Liver (tissue), 8 donors: ENCODE measurements at regions not wholly inside any gene's neighbourhood (a gene's known extent, or its start where the extent isn't known, plus 50 kb on each side); places are given as distances from the start of the nearest gene placed in this dataset.

ENCODE experiments used
- DNase-seq: peaks from one replicate; pipeline ENCODE4 v3.0.0-alpha.2; 2017; ENCODE audit warnings: low spot score
- H3K27ac ChIP-seq, 2 donors: one replicate each; pipeline ENCODE4 v1.7.0; 2013; ENCODE audit warnings: inconsistent platforms in 2 of 2, low read length in 2 of 2, control low read depth in 1 of 2, low read depth in 1 of 2, mild to moderate bottlenecking in 1 of 2
- H3K27me3 ChIP-seq, 4 donors: one replicate each; pipeline versions ENCODE4 v1.6.1 to v1.7.0; 2013; ENCODE audit warnings: low read length in 3 of 4, inconsistent platforms in 1 of 4, mild to moderate bottlenecking in 1 of 4, moderate library complexity in 1 of 4; ENCODE audit not compliant: control insufficient read depth in 4 of 4, insufficient read depth in 4 of 4
- H3K36me3 ChIP-seq, 4 donors: one replicate each; pipeline versions ENCODE4 v1.6.1 to v1.7.0; 2013; ENCODE audit warnings: low read length in 3 of 4, mild to moderate bottlenecking in 3 of 4, low read depth in 1 of 4, moderate library complexity in 1 of 4; ENCODE audit not compliant: control insufficient read depth in 4 of 4, insufficient read depth in 3 of 4
- H3K4me1 ChIP-seq, 4 donors: one replicate each; pipeline versions ENCODE4 v1.6.1 to v1.7.0; 2013; ENCODE audit warnings: low read length in 3 of 4, mild to moderate bottlenecking in 3 of 4, moderate library complexity in 1 of 4; ENCODE audit not compliant: control insufficient read depth in 4 of 4, insufficient read depth in 4 of 4
- H3K4me3 ChIP-seq, 3 donors: one replicate each; pipeline versions ENCODE4 v1.6.1 to v1.7.0; 2013; ENCODE audit warnings: low read length in 3 of 3, control low read depth in 1 of 3, low read depth in 1 of 3, mild to moderate bottlenecking in 1 of 3
- H3K9ac ChIP-seq, 2 donors: one replicate each; pipeline ENCODE4 v1.7.0; 2013; ENCODE audit warnings: low read length in 2 of 2, mild to moderate bottlenecking in 2 of 2, moderate library complexity in 2 of 2, control low read depth in 1 of 2, low read depth in 1 of 2
- H3K9me3 ChIP-seq, 4 donors: one replicate each; pipeline versions ENCODE4 v1.6.1 to v1.7.0; 2013; ENCODE audit warnings: low read length in 3 of 4; ENCODE audit not compliant: control insufficient read depth in 4 of 4
- ATF3 ChIP-seq: IDR thresholded peaks from 2 replicates; pipeline ENCODE4 v1.6.1; 2016; ENCODE audit warnings: antibody characterized with exemption
- CTCF ChIP-seq: fragments of 150-350 bp; IDR thresholded peaks from 2 replicates; pipeline ENCODE4 v1.5.1; 2017; ENCODE audit warnings: improper control_type of control experiment, low read depth, low read length; ENCODE audit not compliant: missing input control
- EGR1 ChIP-seq, 2 donors: IDR thresholded peaks; 2 replicates each; pipeline ENCODE4 v1.6.1; 2016 to 2018; ENCODE audit warnings: antibody characterized with exemption in 2 of 2, low read depth in 2 of 2
- FOXA2 ChIP-seq: IDR thresholded peaks from 2 replicates; pipeline ENCODE4 v1.6.1; 2016; ENCODE audit warnings: antibody characterized with exemption
- GABPA ChIP-seq, 2 donors: IDR thresholded peaks in 1 of 2; conservative IDR thresholded peaks in 1 of 2; 2 replicates each; pipeline ENCODE4 v1.6.1; 2016; ENCODE audit warnings: antibody characterized with exemption in 2 of 2, mild to moderate bottlenecking in 1 of 2, moderate library complexity in 1 of 2
- HNF4A ChIP-seq, 2 donors: conservative IDR thresholded peaks; 2 replicates each; pipeline ENCODE4 v1.6.1; 2016; ENCODE audit warnings: antibody characterized with exemption in 2 of 2, mild to moderate bottlenecking in 2 of 2
- JUND ChIP-seq, 2 donors: IDR thresholded peaks; 2 replicates each; pipeline ENCODE4 v1.6.1; 2016; ENCODE audit warnings: antibody characterized with exemption in 2 of 2
- MAX ChIP-seq: IDR thresholded peaks from 2 replicates; pipeline ENCODE4 v1.6.1; 2016; ENCODE audit warnings: antibody characterized with exemption
- NR2F2 ChIP-seq: IDR thresholded peaks from 2 replicates; pipeline ENCODE4 v1.6.1; 2016; ENCODE audit warnings: antibody characterized with exemption
- RAD21 ChIP-seq, 2 donors: IDR thresholded peaks; 2 replicates each; pipeline ENCODE4 v1.6.1; 2016; ENCODE audit warnings: antibody characterized with exemption in 2 of 2, mild to moderate bottlenecking in 2 of 2
- REST ChIP-seq: IDR thresholded peaks from 2 replicates; pipeline ENCODE4 v1.6.1; 2016; ENCODE audit warnings: antibody characterized with exemption, mild to moderate bottlenecking
- RXRA ChIP-seq, 2 donors: IDR thresholded peaks; 2 replicates each; pipeline ENCODE4 v1.6.1; 2017 to 2018; ENCODE audit warnings: antibody characterized with exemption in 2 of 2, mild to moderate bottlenecking in 1 of 2
- SP1 ChIP-seq: IDR thresholded peaks from 2 replicates; pipeline ENCODE4 v1.6.1; 2018; ENCODE audit warnings: antibody characterized with exemption, mild to moderate bottlenecking
- TAF1 ChIP-seq: conservative IDR thresholded peaks from 2 replicates; pipeline ENCODE4 v1.6.1; 2016; ENCODE audit warnings: antibody characterized with exemption, mild to moderate bottlenecking
- YY1 ChIP-seq: IDR thresholded peaks from 2 replicates; pipeline ENCODE4 v1.6.1; 2016; ENCODE audit warnings: antibody characterized with exemption, mild to moderate bottlenecking
- ZBTB33 ChIP-seq: IDR thresholded peaks from 2 replicates; pipeline ENCODE4 v1.6.1; 2016; ENCODE audit warnings: antibody characterized with exemption
- WGBS: extraction: QIAGEN DNeasy Blood & Tissue Kit; methylation state at CpG from one replicate; pipeline ENCODE4 v1.1.7; 2013; 5-methylcytosine and 5-hydroxymethylcytosine counted together
- donor health status: healthy.
- donor health status: healthy.
- donor health status: healthy.
- donor health status: healthy.
- donor health status: healthy.

GRCh38 chr7:84783141-84783778 is 403.6 kb downstream of the SEMA3D start:
- Histone ChIP-seq H3K27ac (no peak overlapping the region), H3K27me3 (peaks cover 0 to 3% (median 0%) of the 10 kb centered on the region in 4 donors), H3K9ac (no peak overlapping the region), H3K36me3 (no peaks in the 10 kb centered on the region), H3K4me1 (no peaks in the 10 kb centered on the region), H3K4me3 (no peak overlapping the region), H3K9me3 (no peaks in the 10 kb centered on the region)
- WGBS: 36% methylated on average over 2 of the region's 2 CpGs
- TF ChIP-seq ZBTB33 (no peak), TAF1 (no peak), REST (no peak), YY1 (no peak), ATF3 (no peak), FOXA2 (no peak), MAX (no peak), JUND (IDR thresholded peaks at IDR 0.05) (no peak), HNF4A (conservative IDR thresholded peaks at IDR 0.05) (no peak), GABPA (IDR thresholded peaks at IDR 0.05 in 1 of 2, conservative IDR thresholded peaks at IDR 0.05 in 1 of 2) (no peak), EGR1 (IDR thresholded peaks at IDR 0.05; ENCODE audit: low read depth in 2 of 2) (no peak)
- no peak for DNase-seq

GRCh38 chr7:84781838-84782237 is 405.0 kb downstream of the SEMA3D start:
- 81% methylated on average over 2 of the region's 2 CpGs for WGBS
- Histone ChIP-seq H3K9me3 (no peaks in the 10 kb centered on the region), H3K4me1 (no peaks in the 10 kb centered on the region)
- TF ChIP-seq HNF4A (conservative IDR thresholded peaks at IDR 0.05) (no peak), TAF1 (no peak), REST (no peak), RXRA (IDR thresholded peaks at IDR 0.05) (no peak), NR2F2 (no peak), SP1 (no peak), JUND (IDR thresholded peaks at IDR 0.05) (no peak), ATF3 (no peak), ZBTB33 (no peak), FOXA2 (no peak), CTCF (no peak), GABPA (IDR thresholded peaks at IDR 0.05 in 1 of 2, conservative IDR thresholded peaks at IDR 0.05 in 1 of 2) (no peak), RAD21 (IDR thresholded peaks at IDR 0.05) (no peak), YY1 (no peak), EGR1 (IDR thresholded peaks at IDR 0.05; ENCODE audit: low read depth in 2 of 2) (no peak)

More at GRCh38 chr7:84781838-84782237, 405.0 kb downstream of the SEMA3D start:
- Histone ChIP-seq H3K27ac (no peak overlapping the region), H3K27me3 (peaks cover 0 to 3% (median 0%) of the 10 kb centered on the region in 4 donors), H3K36me3 (no peaks in the 10 kb centered on the region), H3K9ac (no peak overlapping the region), H3K4me3 (no peak overlapping the region)
- DNase-seq: no peak
